ENCODE measurements at regions not wholly inside any gene's neighbourhood (a gene's known extent, or its start where the extent isn't known, plus 50 kb on each side); places are given as distances from the start of the nearest gene placed in this dataset.

DNA sequence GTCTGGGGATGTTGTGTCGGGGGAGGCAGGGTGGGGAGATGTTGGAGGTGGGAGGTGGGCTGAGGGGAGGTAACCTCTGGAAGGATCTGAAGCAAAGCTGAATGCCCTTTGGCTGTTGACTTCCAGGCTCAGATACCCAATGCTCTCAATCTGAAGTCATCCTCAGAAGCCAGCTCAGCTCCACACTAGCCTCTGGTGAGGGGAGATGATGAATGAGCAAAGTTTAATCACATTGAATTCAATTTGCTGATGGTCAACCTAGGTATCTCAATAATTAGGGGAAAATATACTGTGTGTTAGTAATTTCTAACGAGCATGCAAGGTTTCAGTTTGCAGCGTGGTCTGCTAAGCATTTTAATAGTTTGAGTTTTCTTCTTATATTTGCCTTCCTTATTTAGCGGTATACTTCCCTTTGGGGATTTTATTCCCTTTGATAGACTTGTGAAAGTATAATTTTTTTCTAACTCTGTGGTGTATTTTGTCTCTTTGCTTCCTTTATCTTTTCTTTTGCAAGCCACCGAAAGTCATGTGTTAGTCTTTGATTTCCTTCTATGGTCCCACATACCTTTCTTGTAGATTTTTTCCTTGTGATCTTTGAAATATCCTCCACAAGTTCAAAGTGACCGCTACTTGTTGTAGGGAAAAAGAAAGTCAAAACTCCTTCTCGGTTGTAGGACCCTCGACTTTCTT, 146.3 kb upstream of the LEF1 start:
- Histone ChIP-seq H4K20me1 (ENCODE audit: insufficient read depth) (no peaks in the 10 kb centered on the region), H3K9me2 (ENCODE audit: insufficient read depth) (no peaks in the 10 kb centered on the region), H3K79me2 (ENCODE audit: insufficient read depth) (no peaks in the 10 kb centered on the region), H3K27me3 (replicated peaks; ENCODE audit: insufficient read depth) (peaks cover 12% of the 10 kb centered on the region), H3F3A (ENCODE audit: insufficient read depth) (no peaks in the 10 kb centered on the region), H3K9ac (no peak overlapping the region), H3K4me3 (no peak overlapping the region), H2AFZ (no peak overlapping the region), H3K27ac (no peak overlapping the region), H3K4me1 (ENCODE audit: insufficient read depth) (no peaks in the 10 kb centered on the region), H3K36me3 (ENCODE audit: low read depth) (no peaks in the 10 kb centered on the region), H3K4me2 (ENCODE audit: unreplicated experiment) (no peak overlapping the region), H3K9me3 (ENCODE audit: low read depth) (no peaks in the 10 kb centered on the region)
- in situ Hi-C loops (cut with MboI), result no loop called here
- DNase-seq, result no peak
- TF ChIP-seq EZH2phosphoT487 (IDR thresholded peaks at IDR 0.05; ENCODE audit: insufficient read depth, low read depth), result no peak
- TF ChIP-seq EZH2 (IDR thresholded peaks at IDR 0.05; ENCODE audit: insufficient read depth, poor library complexity, severe bottlenecking), result no peak
- 28 to 32% methylated on average over 8 of the region's 8 CpGs for WGBS, 2 experiments (ENCODE audit: low coverage in 1 of 2, low lambda C conversion rate in 2 of 2, missing lambda C conversion rate in 2 of 2)

DNA sequence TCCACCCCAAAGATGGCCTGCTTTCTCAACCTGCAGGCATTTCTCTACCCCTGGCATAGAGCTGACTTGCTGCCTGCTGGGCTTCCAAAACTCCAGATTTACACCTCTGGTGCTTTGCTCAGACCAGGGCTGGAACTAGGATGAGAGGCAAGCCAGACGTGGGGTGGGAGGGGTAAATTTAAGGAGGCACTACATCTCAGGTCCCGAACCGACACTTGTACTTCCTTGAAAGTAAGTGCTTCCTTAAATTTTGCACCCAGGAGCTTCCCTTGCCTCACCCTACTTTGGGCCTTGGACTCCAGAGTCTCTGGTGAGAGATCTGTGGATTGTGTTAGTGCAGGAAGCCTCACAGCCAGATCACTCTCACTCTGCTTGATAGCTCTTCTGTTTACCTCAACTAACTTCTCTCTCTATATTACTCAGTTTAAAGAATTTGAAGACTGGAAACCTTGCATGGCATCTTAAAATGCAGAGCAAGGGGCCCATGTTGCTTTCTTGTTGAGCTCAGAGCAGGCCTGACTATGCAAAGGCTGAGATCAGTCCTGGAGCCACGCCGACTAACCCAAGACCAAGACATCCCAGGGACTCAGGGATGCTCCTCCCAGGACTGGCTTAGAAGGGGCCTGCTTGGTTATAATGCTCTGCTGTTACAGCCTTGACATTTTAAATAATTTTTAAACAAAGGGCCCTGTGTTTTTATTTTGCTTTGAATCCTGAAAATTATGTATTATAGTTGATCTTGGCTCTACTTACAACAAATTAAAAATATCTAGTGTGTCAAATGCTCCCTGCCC, 145.0 kb upstream of the LEF1 start:
- H3K27me3 ChIP-seq (replicated peaks; ENCODE audit: insufficient read depth), result peaks cover 12% of the 10 kb centered on the region
- no peak overlapping the region for H3K4me2 ChIP-seq (ENCODE audit: unreplicated experiment)
- in situ Hi-C loops (cut with MboI), result no loop called here
- no peak overlapping the region for H3K9ac ChIP-seq
- H3K36me3 ChIP-seq (ENCODE audit: low read depth), result no peaks in the 10 kb centered on the region
- H2AFZ ChIP-seq, result no peak overlapping the region
- no peak overlapping the region for H3K27ac ChIP-seq
- H3K79me2 ChIP-seq (ENCODE audit: insufficient read depth), result no peaks in the 10 kb centered on the region
- 43 to 44% methylated on average over 5 of the region's 5 CpGs for WGBS, 2 experiments (ENCODE audit: low coverage in 1 of 2, low lambda C conversion rate in 2 of 2, missing lambda C conversion rate in 2 of 2)
- TF ChIP-seq EZH2phosphoT487 (IDR thresholded peaks at IDR 0.05; ENCODE audit: insufficient read depth, low read depth), result no peak
- no peak overlapping the region for H3K4me3 ChIP-seq
- H3K9me2 ChIP-seq (ENCODE audit: insufficient read depth), result no peaks in the 10 kb centered on the region
- H3K4me1 ChIP-seq (ENCODE audit: insufficient read depth), result no peaks in the 10 kb centered on the region
- no peak for DNase-seq
- no peaks in the 10 kb centered on the region for H4K20me1 ChIP-seq (ENCODE audit: insufficient read depth)
- H3F3A ChIP-seq (ENCODE audit: insufficient read depth), result no peaks in the 10 kb centered on the region
- H3K9me3 ChIP-seq (ENCODE audit: low read depth), result no peaks in the 10 kb centered on the region

DNA sequence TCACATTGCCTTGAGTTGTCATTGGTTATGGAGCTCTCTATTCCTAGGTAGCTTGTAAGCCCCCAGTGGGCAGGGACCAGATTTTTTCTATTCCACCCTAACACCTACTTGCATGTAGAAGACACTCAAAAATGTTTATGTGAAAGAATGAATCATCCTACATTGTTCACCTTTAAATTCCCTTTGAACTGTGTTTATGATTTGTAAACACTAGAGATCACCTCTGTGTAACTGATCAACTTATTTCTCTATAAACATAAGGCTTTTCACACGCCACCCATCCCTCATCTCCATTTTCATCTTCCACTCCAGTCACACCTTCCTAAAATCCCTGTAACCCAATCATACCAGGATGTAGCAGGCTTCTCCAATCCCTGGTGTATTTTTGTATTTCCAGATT, 142.6 kb upstream of the LEF1 start:
- H3K9me2 ChIP-seq (ENCODE audit: insufficient read depth), result no peaks in the 10 kb centered on the region
- H3K27me3 ChIP-seq (replicated peaks; ENCODE audit: insufficient read depth), result peaks cover 12% of the 10 kb centered on the region
- WGBS, 2 experiments (ENCODE audit: low coverage in 1 of 2, low lambda C conversion rate in 2 of 2, missing lambda C conversion rate in 2 of 2), result 11 to 13% methylated on average over 1 of the region's 1 CpG
- in situ Hi-C loops (cut with MboI), result no loop called here
- no peaks in the 10 kb centered on the region for H3K79me2 ChIP-seq (ENCODE audit: insufficient read depth)
- no peak overlapping the region for H2AFZ ChIP-seq
- TF ChIP-seq EZH2phosphoT487 (IDR thresholded peaks at IDR 0.05; ENCODE audit: insufficient read depth, low read depth) (no peak), EZH2 (IDR thresholded peaks at IDR 0.05; ENCODE audit: insufficient read depth, poor library complexity, severe bottlenecking) (no peak)
- H3K36me3 ChIP-seq (ENCODE audit: low read depth), result no peaks in the 10 kb centered on the region
- no peak overlapping the region for H3K4me2 ChIP-seq (ENCODE audit: unreplicated experiment)
- H3K9me3 ChIP-seq (ENCODE audit: low read depth), result no peaks in the 10 kb centered on the region
- H3K4me1 ChIP-seq (ENCODE audit: insufficient read depth), result no peaks in the 10 kb centered on the region
- H3K27ac ChIP-seq, result no peak overlapping the region
- no peaks in the 10 kb centered on the region for H4K20me1 ChIP-seq (ENCODE audit: insufficient read depth)
- no peak overlapping the region for H3K4me3 ChIP-seq
- DNase-seq, result no peak
- H3F3A ChIP-seq (ENCODE audit: insufficient read depth), result no peaks in the 10 kb centered on the region
- H3K9ac ChIP-seq, result no peak overlapping the region

DNA sequence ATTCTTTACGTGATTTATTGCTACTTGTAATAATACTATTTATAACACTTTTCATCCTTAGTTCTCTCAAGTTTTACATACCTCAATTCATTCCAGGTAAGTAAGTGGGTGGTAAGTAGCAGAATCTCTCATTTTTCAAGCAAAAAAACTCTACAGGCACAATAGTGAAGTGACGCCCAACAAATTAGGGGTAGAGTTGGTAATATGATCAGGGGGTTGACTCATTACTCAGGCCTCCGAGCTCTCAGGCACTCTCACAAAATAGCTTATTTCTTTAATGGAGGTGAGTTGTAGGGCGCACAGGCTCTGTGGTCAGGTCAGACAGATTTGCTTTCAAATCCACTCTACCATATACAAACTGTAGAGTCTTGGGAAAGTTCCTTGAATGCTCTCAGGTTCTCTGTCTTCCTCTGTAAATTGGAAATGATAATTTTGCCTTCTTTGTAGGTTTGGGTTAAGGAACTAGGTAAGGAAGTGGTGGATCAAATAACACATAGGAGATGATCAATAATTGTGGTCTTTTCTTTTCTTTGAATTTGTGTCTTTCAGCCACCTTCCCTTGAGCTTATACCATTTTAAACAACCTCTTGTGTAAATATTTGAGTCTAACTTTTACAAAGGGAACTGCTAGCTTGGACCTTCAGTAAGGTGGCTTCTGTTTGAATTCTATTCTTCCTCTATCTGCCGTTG, 134.9 kb upstream of the LEF1 start:
- H2AFZ ChIP-seq, result no peak overlapping the region
- TF ChIP-seq EZH2phosphoT487 (IDR thresholded peaks at IDR 0.05; ENCODE audit: insufficient read depth, low read depth) (no peak), EZH2 (IDR thresholded peaks at IDR 0.05; ENCODE audit: insufficient read depth, poor library complexity, severe bottlenecking) (no peak)
- H3K27me3 ChIP-seq (replicated peaks; ENCODE audit: insufficient read depth), result no peaks in the 10 kb centered on the region; the same call in 1 of the 2 replicates
- DNase-seq, result no peak
- no peaks in the 10 kb centered on the region for H3K9me3 ChIP-seq (ENCODE audit: low read depth)
- no peaks in the 10 kb centered on the region for H3K9me2 ChIP-seq (ENCODE audit: insufficient read depth)
- H3K4me1 ChIP-seq (ENCODE audit: insufficient read depth), result no peaks in the 10 kb centered on the region
- H3K79me2 ChIP-seq (ENCODE audit: insufficient read depth), result no peaks in the 10 kb centered on the region
- in situ Hi-C loops (cut with MboI), result no loop called here
- H3K9ac ChIP-seq, result no peak overlapping the region
- no peaks in the 10 kb centered on the region for H4K20me1 ChIP-seq (ENCODE audit: insufficient read depth)
- 29 to 36% methylated on average over 5 of the region's 5 CpGs for WGBS, 2 experiments (ENCODE audit: low coverage in 1 of 2, low lambda C conversion rate in 2 of 2, missing lambda C conversion rate in 2 of 2)
- H3K4me2 ChIP-seq (ENCODE audit: unreplicated experiment), result no peak overlapping the region
- H3F3A ChIP-seq (ENCODE audit: insufficient read depth), result no peaks in the 10 kb centered on the region
- H3K36me3 ChIP-seq (ENCODE audit: low read depth), result no peaks in the 10 kb centered on the region
- no peak overlapping the region for H3K4me3 ChIP-seq
- H3K27ac ChIP-seq, result no peak overlapping the region
